ENCODE measurements at regions not wholly inside any gene's neighbourhood (a gene's known extent, or its start where the extent isn't known, plus 50 kb on each side); places are given as distances from the start of the nearest gene placed in this dataset.

DNA sequence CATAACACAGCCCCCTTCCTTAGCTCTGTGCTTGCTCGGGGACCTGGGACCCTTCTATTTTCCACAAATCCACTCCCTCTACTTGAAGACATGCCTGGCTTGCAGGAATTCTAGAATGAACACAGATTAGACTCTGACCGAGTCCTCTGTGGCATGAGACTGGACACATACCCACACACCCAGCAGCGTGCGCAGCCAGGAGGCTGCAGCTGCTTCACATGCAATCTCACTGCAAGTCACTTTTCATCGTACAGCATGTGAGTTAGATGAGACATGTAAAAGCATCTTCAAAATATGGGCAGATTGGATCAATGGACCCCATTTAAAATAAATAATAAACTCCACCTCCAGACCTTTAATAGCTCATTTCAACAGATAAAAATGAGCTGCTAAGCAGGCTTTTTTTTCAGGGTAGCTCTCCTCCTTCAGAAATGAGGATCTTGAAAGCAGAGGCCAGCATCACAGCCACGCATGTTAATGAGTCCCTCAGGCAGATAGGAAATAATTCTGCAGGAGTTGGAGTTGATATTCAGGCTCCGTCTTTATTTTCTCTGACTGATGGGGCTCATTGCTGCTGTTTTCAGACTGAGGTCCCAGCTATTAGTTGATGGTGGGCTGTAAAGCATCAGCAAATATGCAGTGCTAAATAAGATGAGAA is 215.1 kb upstream of the GGTLC1 start:
- no peaks in the 10 kb centered on the region for H3K27me3 ChIP-seq (ENCODE audit: control insufficient read depth in 4 of 4, insufficient read depth in 4 of 4, low read length in 3 of 4)
- TF ChIP-seq REST (IDR thresholded peaks at IDR 0.05) (no peak), FOXA2 (IDR thresholded peaks at IDR 0.05) (no peak), SP1 (IDR thresholded peaks at IDR 0.05) (no peak), RAD21 (IDR thresholded peaks at IDR 0.05) (no peak), JUND (IDR thresholded peaks at IDR 0.05) (no peak), GABPA (IDR thresholded peaks at IDR 0.05 in 1 of 2, conservative IDR thresholded peaks at IDR 0.05 in 1 of 2) (no peak), YY1 (IDR thresholded peaks at IDR 0.05) (no peak), ZBTB33 (IDR thresholded peaks at IDR 0.05) (no peak), TAF1 (conservative IDR thresholded peaks at IDR 0.05) (no peak), ATF3 (IDR thresholded peaks at IDR 0.05) (no peak), HNF4G (IDR thresholded peaks at IDR 0.05) (no peak)
- TF ChIP-seq, protein P1, sequence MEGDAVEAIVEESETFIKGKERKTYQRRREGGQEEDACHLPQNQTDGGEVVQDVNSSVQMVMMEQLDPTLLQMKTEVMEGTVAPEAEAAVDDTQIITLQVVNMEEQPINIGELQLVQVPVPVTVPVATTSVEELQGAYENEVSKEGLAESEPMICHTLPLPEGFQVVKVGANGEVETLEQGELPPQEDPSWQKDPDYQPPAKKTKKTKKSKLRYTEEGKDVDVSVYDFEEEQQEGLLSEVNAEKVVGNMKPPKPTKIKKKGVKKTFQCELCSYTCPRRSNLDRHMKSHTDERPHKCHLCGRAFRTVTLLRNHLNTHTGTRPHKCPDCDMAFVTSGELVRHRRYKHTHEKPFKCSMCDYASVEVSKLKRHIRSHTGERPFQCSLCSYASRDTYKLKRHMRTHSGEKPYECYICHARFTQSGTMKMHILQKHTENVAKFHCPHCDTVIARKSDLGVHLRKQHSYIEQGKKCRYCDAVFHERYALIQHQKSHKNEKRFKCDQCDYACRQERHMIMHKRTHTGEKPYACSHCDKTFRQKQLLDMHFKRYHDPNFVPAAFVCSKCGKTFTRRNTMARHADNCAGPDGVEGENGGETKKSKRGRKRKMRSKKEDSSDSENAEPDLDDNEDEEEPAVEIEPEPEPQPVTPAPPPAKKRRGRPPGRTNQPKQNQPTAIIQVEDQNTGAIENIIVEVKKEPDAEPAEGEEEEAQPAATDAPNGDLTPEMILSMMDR (IDR thresholded peaks at IDR 0.05; ENCODE audit: low read depth, low read length, missing input control): no peak
- TF ChIP-seq, protein P2, sequence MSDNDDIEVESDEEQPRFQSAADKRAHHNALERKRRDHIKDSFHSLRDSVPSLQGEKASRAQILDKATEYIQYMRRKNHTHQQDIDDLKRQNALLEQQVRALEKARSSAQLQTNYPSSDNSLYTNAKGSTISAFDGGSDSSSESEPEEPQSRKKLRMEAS (IDR thresholded peaks at IDR 0.05): no peak
- no peak overlapping the region for H3K27ac ChIP-seq (ENCODE audit: low read depth in 1 of 2, low read length in 2 of 2)
- H3K36me3 ChIP-seq (ENCODE audit: control insufficient read depth in 4 of 4, insufficient read depth in 3 of 4, low read depth in 1 of 4, low read length in 3 of 4): no peaks in the 10 kb centered on the region
- no peak for DNase-seq (ENCODE audit: low spot score)
- H3K4me1 ChIP-seq (ENCODE audit: control insufficient read depth in 4 of 4, insufficient read depth in 4 of 4, low read length in 3 of 4): no peaks in the 10 kb centered on the region
- no peaks in the 10 kb centered on the region for H3K9me3 ChIP-seq (ENCODE audit: control insufficient read depth in 4 of 4, low read length in 3 of 4)
- no peak overlapping the region for H3K4me3 ChIP-seq (ENCODE audit: low read depth in 1 of 3, low read length in 3 of 3)
- H3K9ac ChIP-seq (ENCODE audit: low read depth in 1 of 2, low read length in 2 of 2): no peak overlapping the region
- 82% methylated on average over 7 of the region's 7 CpGs for WGBS

GRCh38 chr20:24199501-24199900 is 210.9 kb upstream of the GGTLC1 start:
- Histone ChIP-seq H3K4me1 (ENCODE audit: control insufficient read depth in 4 of 4, insufficient read depth in 4 of 4, low read length in 3 of 4) (no peaks in the 10 kb centered on the region), H3K9me3 (ENCODE audit: control insufficient read depth in 4 of 4, low read length in 3 of 4) (no peaks in the 10 kb centered on the region), H3K4me3 (ENCODE audit: low read depth in 1 of 3, low read length in 3 of 3) (no peak overlapping the region), H3K27ac (ENCODE audit: low read depth in 1 of 2, low read length in 2 of 2) (no peak overlapping the region), H3K36me3 (ENCODE audit: control insufficient read depth in 4 of 4, insufficient read depth in 3 of 4, low read depth in 1 of 4, low read length in 3 of 4) (no peaks in the 10 kb centered on the region), H3K27me3 (ENCODE audit: control insufficient read depth in 4 of 4, insufficient read depth in 4 of 4, low read length in 3 of 4) (no peaks in the 10 kb centered on the region), H3K9ac (ENCODE audit: low read depth in 1 of 2, low read length in 2 of 2) (no peak overlapping the region)
- DNase-seq (ENCODE audit: low spot score): no peak
- 83% methylated on average over 6 of the region's 6 CpGs for WGBS
- TF ChIP-seq ZBTB33 (IDR thresholded peaks at IDR 0.05) (no peak), FOXA1 (IDR thresholded peaks at IDR 0.05) (no peak), NR2F2 (IDR thresholded peaks at IDR 0.05) (no peak), HNF4A (conservative IDR thresholded peaks at IDR 0.05) (no peak), GABPA (IDR thresholded peaks at IDR 0.05 in 1 of 2, conservative IDR thresholded peaks at IDR 0.05 in 1 of 2) (no peak), RXRA (IDR thresholded peaks at IDR 0.05) (no peak), SP1 (IDR thresholded peaks at IDR 0.05) (no peak), RAD21 (IDR thresholded peaks at IDR 0.05) (no peak), EGR1 (IDR thresholded peaks at IDR 0.05; ENCODE audit: low read depth in 2 of 2) (no peak), TAF1 (conservative IDR thresholded peaks at IDR 0.05) (no peak), HNF4G (IDR thresholded peaks at IDR 0.05) (no peak), JUND (IDR thresholded peaks at IDR 0.05) (no peak), ATF3 (IDR thresholded peaks at IDR 0.05) (no peak), FOXA2 (IDR thresholded peaks at IDR 0.05) (no peak)
- TF ChIP-seq, protein P1 (IDR thresholded peaks at IDR 0.05; ENCODE audit: low read depth, low read length, missing input control): no peak
- TF ChIP-seq, protein P2 (IDR thresholded peaks at IDR 0.05): no peak
